ENCODE measurements at regions not wholly inside any gene's neighbourhood (a gene's known extent, or its start where the extent isn't known, plus 50 kb on each side); places are given as distances from the start of the nearest gene placed in this dataset.
A peak's percentile ranks its signal among the peaks of the same experiment; 100 is the strongest.

GRCh38 chr7:13420726-13421125, 568.7 kb downstream of the ETV1 start:
- DNase-seq (ENCODE audit: low spot score): no peak

- DNase-seq (ENCODE audit: low spot score): no peak
These were observed 567.7 kb downstream of the ETV1 start for GRCh38 chr7:13421776-13422175.

DNA sequence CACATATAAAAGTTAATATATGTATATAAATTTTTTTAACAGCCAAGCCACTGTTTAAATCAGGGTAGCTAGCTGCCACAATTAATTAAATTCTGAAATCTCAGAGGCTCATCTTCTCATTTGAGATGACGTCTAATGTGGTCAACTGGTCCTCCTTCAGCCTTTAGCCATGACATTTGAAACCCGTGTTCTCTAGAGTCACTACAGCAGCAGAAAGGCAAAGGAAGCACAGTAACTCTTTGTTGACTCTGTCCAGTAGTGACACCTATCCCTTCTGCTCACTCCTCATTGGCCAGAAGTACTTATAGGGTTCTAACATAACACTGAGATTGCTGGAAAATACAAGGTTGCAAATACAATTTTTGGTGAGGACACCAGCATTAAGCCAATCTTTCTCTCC, 555.5 kb downstream of the ETV1 start:
- DNase-seq (ENCODE audit: low spot score): no peak

DNA sequence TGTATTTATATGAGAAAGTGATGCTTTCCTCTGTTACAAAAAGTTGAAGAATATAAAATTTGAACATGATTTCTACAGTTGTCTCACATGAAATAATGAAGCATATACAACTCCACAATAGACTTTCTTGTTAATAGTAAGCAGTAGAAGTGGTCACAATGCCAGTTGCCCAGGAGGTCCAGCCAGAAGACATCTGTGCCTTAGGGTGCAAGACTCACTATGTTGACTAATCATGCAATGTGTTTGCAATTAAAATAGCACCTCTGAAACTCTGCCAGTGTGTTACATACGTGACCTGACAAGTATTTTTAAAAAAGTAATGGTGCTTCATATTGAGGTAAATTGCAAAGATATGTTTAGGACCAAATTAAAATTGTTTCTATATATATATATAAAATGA, 547.2 kb downstream of the ETV1 start:
- no peak for DNase-seq (ENCODE audit: low spot score)

DNA sequence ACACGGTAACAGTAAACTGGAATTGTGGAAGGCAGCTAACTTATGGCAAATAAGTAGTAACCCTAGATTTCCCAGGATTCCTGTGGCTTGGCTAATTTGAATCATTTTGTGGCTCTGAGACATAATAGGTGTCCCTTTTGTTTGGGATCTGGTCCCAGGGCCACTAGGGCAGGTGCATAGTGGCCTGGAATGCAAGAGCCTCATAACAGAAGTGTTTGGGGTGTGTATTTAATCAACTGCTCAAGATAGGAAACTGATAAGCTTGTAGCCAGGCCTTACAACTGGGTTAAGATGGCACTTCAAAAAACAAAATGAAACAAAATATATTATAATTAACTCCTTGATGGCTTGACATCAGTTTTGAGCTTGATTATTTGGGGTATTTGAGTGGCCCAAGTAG, 541.8 kb downstream of the ETV1 start:
- DNase-seq (ENCODE audit: low spot score): no peak

DNA sequence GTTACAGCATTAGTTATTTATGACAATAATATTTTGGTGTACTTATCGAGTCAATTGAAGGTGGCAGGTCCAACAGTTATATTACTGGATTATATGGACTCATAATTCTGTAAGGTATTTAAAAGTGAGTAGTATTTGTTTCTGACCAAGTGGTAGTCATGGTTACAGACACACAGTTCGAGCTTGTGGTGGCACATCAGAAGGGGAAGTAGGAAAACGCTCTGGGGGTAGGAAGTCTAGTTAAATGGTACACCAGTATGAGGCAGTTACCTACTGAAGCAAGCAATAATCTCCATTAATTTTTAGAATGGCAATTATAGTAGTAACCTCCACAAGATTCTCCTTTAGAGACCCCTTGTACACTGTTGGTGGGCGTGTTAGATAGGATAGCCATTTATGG, 541.2 kb downstream of the ETV1 start:
- DNase-seq (ENCODE audit: low spot score): no peak

DNA sequence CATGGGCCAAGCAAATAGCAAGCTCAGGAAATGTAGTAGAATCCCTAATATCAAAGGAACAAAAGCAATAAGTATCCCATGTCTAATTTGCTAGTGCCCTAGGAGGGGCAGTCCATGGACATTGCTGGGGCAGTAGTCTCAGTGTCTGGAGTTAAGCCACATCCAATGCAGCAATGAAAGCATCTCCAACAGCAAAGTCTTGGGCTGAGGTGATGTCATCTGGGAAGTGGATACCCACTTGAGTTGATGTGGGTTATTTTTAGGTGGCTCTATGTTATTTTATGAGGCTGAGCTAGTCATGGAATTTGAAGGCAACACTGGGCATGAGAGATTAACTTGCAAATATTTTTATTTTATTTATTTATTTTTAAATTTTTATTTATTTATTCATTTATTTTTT, 540.0 kb downstream of the ETV1 start:
- no peak for DNase-seq (ENCODE audit: low spot score)

GRCh38 chr7:13454916-13455592, 534.4 kb downstream of the ETV1 start:
- DNase-seq (ENCODE audit: low spot score): no peak

GRCh38 chr7:13457790-13458189, 531.7 kb downstream of the ETV1 start:
- DNase-seq (ENCODE audit: low spot score): no peak

- DNase-seq (ENCODE audit: low spot score): peak; percentile 96
These were observed 522.5 kb downstream of the ETV1 start for GRCh38 chr7:13466874-13467547.

- DNase-seq (ENCODE audit: low spot score): no peak
These were observed 512.5 kb downstream of the ETV1 start for GRCh38 chr7:13476881-13477444.

GRCh38 chr7:13489386-13489785, 500.1 kb downstream of the ETV1 start:
- DNase-seq (ENCODE audit: low spot score): no peak

DNA sequence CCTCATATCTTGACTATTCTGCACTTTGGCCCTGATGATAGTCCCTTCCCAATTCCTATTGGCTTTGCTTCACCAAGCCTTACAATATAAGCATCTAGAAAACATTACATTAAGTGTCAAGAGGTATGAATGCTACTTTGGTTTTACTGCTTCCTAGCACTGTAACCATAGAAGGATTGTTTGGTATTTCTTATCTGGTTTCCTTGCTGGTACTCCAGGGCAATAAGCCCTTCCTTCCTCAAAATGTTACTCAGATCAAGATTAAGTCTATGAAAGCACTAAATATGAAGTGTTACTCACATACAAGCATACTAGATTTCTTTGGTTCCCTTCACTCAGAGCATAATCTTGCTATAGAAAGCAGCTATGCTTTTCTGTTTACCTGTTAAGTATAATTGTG, 492.5 kb downstream of the ETV1 start:
- DNase-seq (ENCODE audit: low spot score): no peak

DNA sequence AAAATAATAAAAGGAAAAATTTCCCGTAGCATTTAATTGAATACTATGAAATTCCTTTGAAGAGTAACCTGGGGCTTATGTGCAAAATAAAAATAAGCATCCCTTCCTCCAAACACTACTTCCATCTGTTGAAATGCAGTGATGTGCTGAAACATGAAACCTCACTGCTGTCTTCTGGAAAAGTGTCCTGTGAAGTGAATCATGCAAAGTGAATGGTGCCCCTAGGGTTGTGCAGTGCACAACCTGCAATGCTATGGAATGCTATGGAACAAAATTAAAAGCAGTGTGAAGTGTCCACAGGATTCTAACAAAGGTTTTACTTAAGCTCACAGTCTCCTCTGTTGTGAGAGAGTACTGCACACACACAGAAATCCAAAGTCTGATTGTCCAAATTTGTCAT, 480.9 kb downstream of the ETV1 start:
- DNase-seq (ENCODE audit: low spot score): no peak

DNA sequence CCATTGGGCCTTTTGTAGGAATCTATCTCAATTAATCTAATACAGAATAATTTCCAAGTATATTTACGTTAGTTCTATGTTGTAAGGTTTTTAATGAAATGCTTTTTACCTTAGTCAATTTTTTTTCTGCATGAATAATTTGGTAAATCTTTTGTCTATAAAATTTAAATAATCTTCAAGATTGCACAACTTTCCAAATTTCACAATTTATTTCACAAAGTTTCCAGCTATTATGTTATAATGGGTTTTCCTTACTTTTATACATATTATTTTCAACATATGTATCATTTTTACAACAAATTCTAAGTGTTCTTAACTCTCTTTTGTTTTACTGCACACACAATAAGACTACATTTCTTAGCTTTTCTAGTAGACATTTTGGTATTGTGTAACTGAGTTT, 470.7 kb downstream of the ETV1 start:
- DNase-seq (ENCODE audit: low spot score): no peak

- no peak for DNase-seq (ENCODE audit: low spot score)
These were observed 465.4 kb downstream of the ETV1 start for GRCh38 chr7:13524076-13524475.

DNA sequence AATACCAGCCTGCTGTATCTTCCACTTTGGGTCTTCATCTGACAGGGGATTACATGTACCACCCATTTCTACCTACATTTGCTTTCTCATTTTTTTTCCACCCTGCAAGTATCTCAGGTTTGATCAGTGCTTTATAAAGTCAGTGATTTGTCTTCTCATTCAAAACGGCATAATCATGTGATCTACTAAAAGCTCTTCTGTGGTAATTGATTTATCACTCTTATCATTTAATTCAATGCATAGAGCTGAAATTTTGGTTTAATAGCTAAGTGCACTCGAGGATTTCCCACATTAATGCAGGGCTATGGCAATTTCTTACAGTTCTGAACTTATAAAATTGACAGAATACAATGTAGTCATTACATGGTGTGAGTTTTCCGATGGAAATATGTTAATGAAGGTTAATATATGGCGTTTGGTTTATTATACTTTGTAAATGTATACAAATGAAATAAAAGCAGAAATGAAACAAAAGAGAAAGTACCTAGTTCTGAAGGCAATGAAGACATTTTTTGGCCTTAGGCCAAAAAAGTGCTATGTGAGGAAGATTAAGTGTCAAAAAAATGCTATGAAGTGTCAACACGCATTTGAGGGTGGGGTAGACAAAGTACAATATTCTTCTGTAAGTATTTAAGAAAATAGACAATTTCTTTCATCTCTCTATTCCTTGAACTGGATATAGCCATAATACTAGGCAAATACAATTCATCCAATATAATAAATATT, 457.3 kb downstream of the ETV1 start:
- DNase-seq (ENCODE audit: low spot score): peak; percentile 47

DNA sequence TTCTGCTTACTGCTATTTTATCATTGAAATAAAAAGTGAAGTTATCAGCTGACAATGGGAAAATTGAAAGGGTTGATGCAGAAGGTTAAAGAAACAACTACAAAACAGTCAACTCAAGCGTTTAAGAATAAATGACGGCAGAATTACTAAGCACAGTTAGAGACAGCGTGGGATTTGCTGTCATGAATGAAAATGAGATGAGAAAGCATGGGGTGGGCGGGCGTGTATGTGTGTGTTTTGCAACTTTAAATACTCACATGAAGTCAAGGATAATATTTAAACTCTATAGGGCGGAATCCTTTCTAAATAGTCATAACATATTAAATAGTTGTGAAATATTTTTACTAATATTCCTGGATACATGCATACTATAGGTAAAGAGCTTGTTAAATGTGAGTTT, 450.8 kb downstream of the ETV1 start:
- DNase-seq (ENCODE audit: low spot score): no peak

DNA sequence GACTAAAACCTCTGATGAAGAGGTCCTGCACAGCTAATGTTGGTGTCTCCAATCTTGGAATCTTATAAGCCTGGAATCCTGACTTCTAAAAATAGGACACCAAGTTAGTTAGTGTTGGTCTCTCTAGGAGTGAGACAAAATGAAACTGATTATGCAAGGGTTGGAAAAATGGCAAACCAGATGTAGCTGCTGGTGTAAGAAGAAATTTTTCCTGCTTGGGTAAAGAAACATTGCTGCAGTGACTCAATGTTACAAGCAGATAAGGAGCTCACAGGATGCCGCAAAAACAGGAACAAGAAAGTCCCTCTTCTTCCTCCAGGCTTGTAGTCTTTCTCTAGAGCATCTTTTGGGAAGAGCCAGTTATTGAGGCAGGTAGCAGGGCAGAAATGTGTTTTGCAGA, 449.0 kb downstream of the ETV1 start:
- no peak for DNase-seq (ENCODE audit: low spot score)

DNA sequence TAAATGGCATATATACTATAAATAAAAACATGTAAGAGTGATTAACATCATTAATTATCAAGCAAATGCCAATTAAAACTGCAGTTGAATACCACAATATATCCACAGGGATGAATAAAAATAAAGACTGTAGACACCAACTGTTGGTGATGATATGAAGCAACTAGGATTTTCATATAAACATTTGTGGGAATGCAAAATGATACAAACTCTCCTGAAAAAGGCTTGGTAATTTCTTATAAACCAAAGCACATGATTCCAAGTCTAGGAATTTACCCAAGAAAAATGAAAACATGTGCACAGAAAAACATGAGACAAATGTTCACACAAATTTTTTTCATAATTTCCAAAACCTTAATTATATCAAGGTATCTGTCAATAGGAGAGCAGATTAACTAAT, 448.1 kb downstream of the ETV1 start:
- no peak for DNase-seq (ENCODE audit: low spot score)

GRCh38 chr7:13542451-13542850, 447.0 kb downstream of the ETV1 start:
- DNase-seq (ENCODE audit: low spot score): no peak

DNA sequence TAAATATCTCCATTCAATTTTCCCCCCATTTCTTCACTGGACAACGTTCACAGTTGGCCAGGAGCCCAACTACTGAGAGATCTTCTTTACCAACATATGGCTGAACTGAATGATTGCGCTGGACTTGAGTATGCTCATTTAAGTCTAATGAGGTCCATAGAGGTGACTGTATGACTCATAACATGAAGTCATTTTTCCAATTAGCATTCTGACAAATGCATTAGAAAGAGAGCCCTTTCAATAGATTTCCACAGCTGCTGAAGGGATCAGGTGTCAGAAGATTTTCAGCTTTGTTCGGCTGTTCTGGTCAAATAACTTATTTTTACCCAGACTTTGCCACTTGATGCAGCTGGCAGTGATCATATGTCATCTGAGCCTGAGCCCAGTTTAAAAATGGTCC, 438.0 kb downstream of the ETV1 start:
- DNase-seq (ENCODE audit: low spot score): no peak

DNA sequence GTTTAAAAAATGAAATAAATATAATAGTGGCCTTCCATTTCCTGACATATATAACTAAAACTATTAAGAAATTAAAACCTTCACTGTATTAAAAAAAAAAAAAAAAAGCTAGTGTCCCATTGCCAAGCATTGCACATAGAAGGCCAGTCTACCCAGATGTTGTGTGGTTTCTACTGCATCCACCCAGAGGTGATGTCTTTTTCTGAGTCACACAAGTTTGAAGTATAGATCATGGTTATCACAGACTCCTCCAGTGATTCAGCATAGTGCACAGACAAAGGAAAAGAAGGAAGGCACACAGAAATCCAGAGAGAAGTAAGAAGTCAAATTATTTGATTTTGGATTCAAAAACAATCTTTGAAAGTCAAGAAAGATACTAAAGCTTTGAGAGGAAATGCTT, 429.0 kb downstream of the ETV1 start:
- no peak for DNase-seq (ENCODE audit: low spot score)

All from SK-N-DZ (cell line).